Brain microvascular endothelial cell (primary cell): ENCODE measurements at regions not wholly inside any gene's neighbourhood (a gene's known extent, or its start where the extent isn't known, plus 50 kb on each side); places are given as distances from the start of the nearest gene placed in this dataset.

ENCODE experiments used
- DNase-seq: peaks from one replicate; pipeline ENCODE4 v3.0.0-alpha.2; 2020
- H3K27ac ChIP-seq: fragments of 250-450 bp; sonication (Bioruptor Pico); 2 replicates; pipeline ENCODE4 v1.5.1; 2020; ENCODE audit warnings: mild to moderate bottlenecking, moderate library complexity
- H3K27me3 ChIP-seq: fragments of 250-450 bp; sonication (Bioruptor Pico); replicated peaks from 2 replicates; pipeline ENCODE4 v1.5.1; 2020; ENCODE audit warnings: mild to moderate bottlenecking
- H3K36me3 ChIP-seq: fragments of 250-450 bp; sonication (Bioruptor Pico); replicated peaks from 2 replicates; pipeline ENCODE4 v1.5.1; 2020; ENCODE audit warnings: mild to moderate bottlenecking
- H3K4me3 ChIP-seq: 2 replicates; pipeline ENCODE4 v1.5.1; 2011; ENCODE audit warnings: low read depth, mild to moderate bottlenecking, control low read depth, low read length, moderate library complexity
- in situ Hi-C: cut with HindIII; loops from 2 replicates; pipeline ENCODE4 v1.10.0; 2017; ENCODE audit warnings: low sequenced_read_pairs, low pct_ligation_motif_present
- TF ChIP-seq, protein P1 (sequence below): IDR thresholded peaks from 2 replicates; pipeline ENCODE4 v1.5.1; 2011; ENCODE audit warnings: low read depth, mild to moderate bottlenecking, moderate library complexity, low read length, control low read depth, inconsistent platforms; ENCODE audit errors: missing control alignments

DNA sequence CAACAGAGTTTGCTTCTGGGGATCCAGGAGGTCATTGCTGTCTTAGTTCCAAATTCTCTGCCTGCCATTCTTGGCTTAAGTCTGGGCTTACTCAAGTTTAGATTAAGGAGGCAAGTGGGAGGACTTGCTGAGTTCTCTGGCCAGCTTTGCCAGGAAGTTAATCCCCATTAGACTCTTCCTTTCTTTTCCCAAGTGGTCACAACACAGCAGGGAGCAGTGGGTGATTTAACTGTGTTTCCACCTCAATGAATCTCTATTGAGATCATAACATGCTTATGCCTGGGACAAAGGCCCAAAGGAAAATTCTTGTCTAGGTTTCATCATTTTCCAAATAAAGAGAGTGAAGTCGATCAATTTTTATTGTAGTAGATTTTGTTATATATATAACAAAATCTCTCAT, 1159.6 kb downstream of the SORCS3 start:
- TF ChIP-seq, protein P1, sequence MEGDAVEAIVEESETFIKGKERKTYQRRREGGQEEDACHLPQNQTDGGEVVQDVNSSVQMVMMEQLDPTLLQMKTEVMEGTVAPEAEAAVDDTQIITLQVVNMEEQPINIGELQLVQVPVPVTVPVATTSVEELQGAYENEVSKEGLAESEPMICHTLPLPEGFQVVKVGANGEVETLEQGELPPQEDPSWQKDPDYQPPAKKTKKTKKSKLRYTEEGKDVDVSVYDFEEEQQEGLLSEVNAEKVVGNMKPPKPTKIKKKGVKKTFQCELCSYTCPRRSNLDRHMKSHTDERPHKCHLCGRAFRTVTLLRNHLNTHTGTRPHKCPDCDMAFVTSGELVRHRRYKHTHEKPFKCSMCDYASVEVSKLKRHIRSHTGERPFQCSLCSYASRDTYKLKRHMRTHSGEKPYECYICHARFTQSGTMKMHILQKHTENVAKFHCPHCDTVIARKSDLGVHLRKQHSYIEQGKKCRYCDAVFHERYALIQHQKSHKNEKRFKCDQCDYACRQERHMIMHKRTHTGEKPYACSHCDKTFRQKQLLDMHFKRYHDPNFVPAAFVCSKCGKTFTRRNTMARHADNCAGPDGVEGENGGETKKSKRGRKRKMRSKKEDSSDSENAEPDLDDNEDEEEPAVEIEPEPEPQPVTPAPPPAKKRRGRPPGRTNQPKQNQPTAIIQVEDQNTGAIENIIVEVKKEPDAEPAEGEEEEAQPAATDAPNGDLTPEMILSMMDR: no peak
- in situ Hi-C loops: no loop called here
- no peak for DNase-seq
- no peaks in the 10 kb centered on the region for H3K27me3 ChIP-seq
- no peak overlapping the region for H3K4me3 ChIP-seq
- H3K27ac ChIP-seq: no peak overlapping the region
- H3K36me3 ChIP-seq: no peaks in the 10 kb centered on the region

DNA sequence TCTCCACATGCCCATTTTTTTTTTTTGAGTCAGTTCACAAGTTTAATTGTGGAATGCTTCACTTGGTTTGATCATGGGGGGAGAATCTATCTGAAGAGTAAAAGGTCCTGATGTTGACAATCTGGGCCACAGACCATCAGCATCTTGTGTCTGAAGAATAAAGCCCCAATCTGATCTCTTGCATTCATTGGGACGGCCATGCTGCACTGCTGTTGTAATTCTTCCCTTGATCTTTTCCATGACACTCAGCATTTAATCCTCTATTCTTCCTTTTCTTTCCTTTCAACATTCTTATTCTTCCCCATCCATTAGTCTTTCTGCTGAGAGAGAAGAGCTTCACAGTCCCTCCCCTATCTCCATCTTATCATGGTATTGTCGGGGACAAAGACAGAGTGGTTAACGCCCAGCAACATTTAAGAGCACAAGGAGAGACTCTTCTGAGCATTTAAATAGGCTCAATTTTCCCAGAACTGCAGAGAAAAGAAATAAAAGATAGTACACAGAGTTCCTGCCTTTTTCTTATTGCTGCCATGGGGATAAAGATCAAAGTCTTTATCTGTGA, 1157.3 kb downstream of the SORCS3 start:
- in situ Hi-C loops: no loop called here
- TF ChIP-seq, protein P1: no peak
- no peak overlapping the region for H3K4me3 ChIP-seq
- H3K27me3 ChIP-seq: no peaks in the 10 kb centered on the region
- no peaks in the 10 kb centered on the region for H3K36me3 ChIP-seq
- no peak overlapping the region for H3K27ac ChIP-seq
- no peak for DNase-seq

DNA sequence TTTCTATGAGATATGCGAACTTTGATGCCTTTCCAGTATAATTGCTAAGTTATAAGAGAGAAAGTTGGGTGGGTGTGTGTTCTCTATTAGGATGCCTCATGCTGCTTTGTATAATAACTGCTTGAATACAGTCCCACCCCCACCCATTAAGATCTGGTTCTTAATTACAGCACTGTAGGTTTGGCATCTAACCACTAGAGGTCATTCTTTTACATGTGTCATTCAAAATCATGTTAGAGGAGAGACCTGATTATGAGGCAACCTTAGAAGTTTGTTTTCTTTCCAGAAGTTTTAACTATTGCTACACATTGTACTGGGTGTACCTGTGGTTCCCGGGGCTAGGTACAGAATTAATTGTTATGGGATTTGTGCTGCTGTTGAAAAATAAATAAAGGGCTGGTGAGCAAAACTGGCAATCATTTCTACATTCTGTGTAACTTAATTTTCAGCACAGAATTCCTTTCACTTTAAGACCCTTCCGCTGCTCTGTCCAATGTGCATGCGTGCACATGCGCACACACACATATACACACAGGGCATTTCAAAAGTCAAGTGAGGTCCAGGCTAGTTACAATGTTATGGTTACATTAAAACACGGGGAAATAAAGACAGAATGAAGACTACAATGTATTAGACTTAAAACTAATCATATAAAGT, 1156.3 kb downstream of the SORCS3 start:
- H3K27ac ChIP-seq: no peak overlapping the region
- in situ Hi-C loops: no loop called here
- peak; percentile 0 for DNase-seq
- TF ChIP-seq, protein P1: no peak
- H3K4me3 ChIP-seq: no peak overlapping the region
- H3K36me3 ChIP-seq: no peaks in the 10 kb centered on the region
- no peaks in the 10 kb centered on the region for H3K27me3 ChIP-seq

DNA sequence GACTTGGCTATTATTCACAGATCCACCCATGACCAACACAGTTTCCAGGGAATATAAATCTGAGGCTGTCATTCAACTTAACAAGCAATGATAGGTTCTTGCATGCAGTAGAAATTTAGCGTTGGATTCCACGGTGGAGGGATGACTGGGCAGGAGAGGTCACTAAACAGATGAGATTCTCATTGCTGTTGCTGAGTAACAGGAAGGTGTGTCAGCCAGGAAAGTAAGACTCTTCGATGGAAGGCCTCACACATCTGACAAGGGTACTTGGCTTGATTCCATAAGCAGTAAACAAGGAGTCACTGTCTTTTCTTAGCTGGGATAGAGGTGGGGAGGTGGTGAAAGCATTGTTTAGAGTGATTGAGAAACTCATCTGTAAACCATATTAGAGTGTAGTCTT, 1152.0 kb downstream of the SORCS3 start:
- in situ Hi-C loops: no loop called here
- Histone ChIP-seq H3K27ac (no peak overlapping the region), H3K4me3 (no peak overlapping the region), H3K27me3 (no peaks in the 10 kb centered on the region), H3K36me3 (no peaks in the 10 kb centered on the region)
- DNase-seq: no peak
- TF ChIP-seq, protein P1: no peak

GRCh38 chr10:105785721-105786120, 1144.6 kb downstream of the SORCS3 start:
- TF ChIP-seq, protein P1: no peak
- Histone ChIP-seq H3K4me3 (no peak overlapping the region), H3K27ac (no peak overlapping the region), H3K27me3 (no peaks in the 10 kb centered on the region), H3K36me3 (no peaks in the 10 kb centered on the region)
- in situ Hi-C loops: no loop called here
- no peak for DNase-seq
